Ramos (cell line): ENCODE measurements at regions not wholly inside any gene's neighbourhood (a gene's known extent, or its start where the extent isn't known, plus 50 kb on each side); places are given as distances from the start of the nearest gene placed in this dataset.

Source experiments
- in situ Hi-C: fragments of 300-500 bp; cut with MboI; formaldehyde crosslinking; loops from one replicate; pipeline ENCODE4 v1.14.3; 2022; ENCODE audit warnings: low sequenced_read_pairs; ENCODE audit not compliant: unreplicated experiment

- in situ Hi-C loops: no loop called here
Observed at GRCh38 chr1:30505853-30506252, 217.5 kb downstream of the MATN1 start.

GRCh38 chr1:30492451-30492850 is 230.9 kb downstream of the MATN1 start:
- in situ Hi-C loops: no loop called here

GRCh38 chr1:30491831-30492230 is 231.6 kb downstream of the MATN1 start:
- in situ Hi-C loops: no loop called here

GRCh38 chr1:30490554-30491053 is 232.8 kb downstream of the MATN1 start:
- in situ Hi-C loops: no loop called here

GRCh38 chr1:30489737-30490389 is 233.5 kb downstream of the MATN1 start:
- in situ Hi-C loops: no loop called here

- in situ Hi-C loops: no loop called here
Observed at GRCh38 chr1:30488324-30488913, 235.0 kb downstream of the MATN1 start.

- in situ Hi-C loops: no loop called here
Observed at GRCh38 chr1:30487042-30487441, 236.3 kb downstream of the MATN1 start.

GRCh38 chr1:30485072-30485471 is 238.3 kb downstream of the MATN1 start:
- in situ Hi-C loops: no loop called here

GRCh38 chr1:30484668-30485067 is 238.7 kb downstream of the MATN1 start:
- in situ Hi-C loops: no loop called here

GRCh38 chr1:30479575-30479974 is 243.8 kb downstream of the MATN1 start:
- in situ Hi-C loops: no loop called here

GRCh38 chr1:30478799-30479563 is 244.4 kb downstream of the MATN1 start:
- in situ Hi-C loops: no loop called here

GRCh38 chr1:30478283-30478682 is 245.1 kb downstream of the MATN1 start:
- in situ Hi-C loops: no loop called here

- in situ Hi-C loops: no loop called here
Observed at GRCh38 chr1:30477588-30477987, 245.8 kb downstream of the MATN1 start.

GRCh38 chr1:30476911-30477459 is 246.4 kb downstream of the MATN1 start:
- in situ Hi-C loops: no loop called here

GRCh38 chr1:30476476-30476875 is 246.9 kb downstream of the MATN1 start:
- in situ Hi-C loops: no loop called here

GRCh38 chr1:30475966-30476365 is 247.4 kb downstream of the MATN1 start:
- in situ Hi-C loops: no loop called here

- in situ Hi-C loops: no loop called here
Observed at GRCh38 chr1:30475201-30475600, 248.2 kb downstream of the MATN1 start.

GRCh38 chr1:30474818-30475200 is 248.6 kb downstream of the MATN1 start:
- in situ Hi-C loops: no loop called here

GRCh38 chr1:30473922-30474817 is 249.2 kb downstream of the MATN1 start:
- in situ Hi-C loops: no loop called here

- in situ Hi-C loops: no loop called here
Observed at GRCh38 chr1:30472526-30472925, 250.9 kb downstream of the MATN1 start.
